GM19372 (cell line): ENCODE measurements at regions not wholly inside any gene's neighbourhood (a gene's known extent, or its start where the extent isn't known, plus 50 kb on each side); places are given as distances from the start of the nearest gene placed in this dataset.

Experiments used
- ATAC-seq: cut with Tn5 transposase; IDR thresholded peaks from one replicate; pipeline ENCODE4 v1.9.1; 2021; ENCODE audit warnings: mild to moderate bottlenecking, low read depth, moderate library complexity; ENCODE audit not compliant: unreplicated experiment

- ATAC-seq: no peak
These were observed 211.3 kb downstream of the GPD2 start for GRCh38 chr2:156647377-156648010.

- no peak for ATAC-seq
These were observed 212.3 kb downstream of the GPD2 start for GRCh38 chr2:156648522-156648921.

- ATAC-seq: no peak
These were observed 213.4 kb downstream of the GPD2 start for GRCh38 chr2:156649596-156649995.

- ATAC-seq: no peak
These were observed 216.5 kb downstream of the GPD2 start for GRCh38 chr2:156652691-156653090.

GRCh38 chr2:156653675-156654074 is 217.5 kb downstream of the GPD2 start:
- ATAC-seq: no peak

- ATAC-seq: no peak
These were observed 221.6 kb downstream of the GPD2 start for GRCh38 chr2:156657809-156658208.

GRCh38 chr2:156659694-156660093 is 223.5 kb downstream of the GPD2 start:
- no peak for ATAC-seq

GRCh38 chr2:156663757-156664409 is 227.7 kb downstream of the GPD2 start:
- ATAC-seq: peak; percentile 83

- ATAC-seq: no peak
These were observed 230.1 kb downstream of the GPD2 start for GRCh38 chr2:156666130-156666785.

GRCh38 chr2:156670104-156670503 is 233.9 kb downstream of the GPD2 start:
- no peak for ATAC-seq

GRCh38 chr2:156671706-156672361 is 235.7 kb downstream of the GPD2 start:
- no peak for ATAC-seq

- no peak for ATAC-seq
These were observed 236.6 kb downstream of the GPD2 start for GRCh38 chr2:156672556-156673332.

GRCh38 chr2:156673333-156673615 is 237.1 kb downstream of the GPD2 start:
- no peak for ATAC-seq

- ATAC-seq: no peak
These were observed 237.8 kb downstream of the GPD2 start for GRCh38 chr2:156673981-156674380.

- ATAC-seq: no peak
These were observed 239.7 kb downstream of the GPD2 start for GRCh38 chr2:156675896-156676295.

GRCh38 chr2:156679820-156680219 is 243.6 kb downstream of the GPD2 start:
- ATAC-seq: no peak

- no peak for ATAC-seq
These were observed 244.1 kb downstream of the GPD2 start for GRCh38 chr2:156680266-156680665.

GRCh38 chr2:156687126-156687525 is 250.9 kb downstream of the GPD2 start:
- ATAC-seq: no peak

- no peak for ATAC-seq
These were observed 251.5 kb downstream of the GPD2 start for GRCh38 chr2:156687715-156688114.

- ATAC-seq: no peak
These were observed 253.8 kb downstream of the GPD2 start for GRCh38 chr2:156689939-156690338.

- no peak for ATAC-seq
These were observed 254.8 kb downstream of the GPD2 start for GRCh38 chr2:156691014-156691413.
